Right lobe of liver (tissue), 4 donors: ENCODE measurements at regions not wholly inside any gene's neighbourhood (a gene's known extent, or its start where the extent isn't known, plus 50 kb on each side); places are given as distances from the start of the nearest gene placed in this dataset.

Source experiments
- POLR2A ChIP-seq: fragments of 450-650 bp; IDR thresholded peaks from one replicate; pipeline ENCODE4 v1.6.1; 2017; ENCODE audit warnings: antibody characterized with exemption, mild to moderate bottlenecking
- TF ChIP-seq, protein P1 (sequence below), 4 donors: fragments of 200-600 bp in 3 of 4; fragments of 450-650 bp in 1 of 4; IDR thresholded peaks; one replicate each; pipeline versions ENCODE4 v1.5.1 to v1.8.0; 2016 to 2022; ENCODE audit warnings: antibody characterized with exemption in 4 of 4, mild to moderate bottlenecking in 2 of 4
- donor health status: DM: no; HTN: no; CAD: no.
- donor health status: DM: no; HTN: no; CAD: no.
- donor health status: DM: no; HTN: yes; CAD: no.

DNA sequence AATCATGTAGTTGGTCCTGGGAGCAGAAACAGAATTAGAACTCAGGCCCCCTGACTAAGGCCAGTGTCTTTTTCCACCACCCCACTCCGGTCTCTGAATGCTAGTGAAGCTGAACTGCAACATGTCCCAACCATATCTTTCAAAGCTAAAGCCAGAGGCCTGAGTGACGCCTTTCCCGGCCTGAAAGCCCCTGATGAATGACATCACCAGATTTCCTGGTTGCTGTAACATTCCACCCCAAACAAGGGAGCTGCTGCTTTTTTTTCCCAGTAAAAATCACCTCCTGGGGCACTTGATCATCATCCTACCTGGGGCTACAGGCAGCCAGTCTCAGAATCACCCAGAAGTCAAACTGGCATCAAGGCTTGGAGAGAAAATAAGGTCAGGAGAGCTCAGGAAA is 162.7 kb downstream of the ARL4C start:
- TF ChIP-seq, protein P1, sequence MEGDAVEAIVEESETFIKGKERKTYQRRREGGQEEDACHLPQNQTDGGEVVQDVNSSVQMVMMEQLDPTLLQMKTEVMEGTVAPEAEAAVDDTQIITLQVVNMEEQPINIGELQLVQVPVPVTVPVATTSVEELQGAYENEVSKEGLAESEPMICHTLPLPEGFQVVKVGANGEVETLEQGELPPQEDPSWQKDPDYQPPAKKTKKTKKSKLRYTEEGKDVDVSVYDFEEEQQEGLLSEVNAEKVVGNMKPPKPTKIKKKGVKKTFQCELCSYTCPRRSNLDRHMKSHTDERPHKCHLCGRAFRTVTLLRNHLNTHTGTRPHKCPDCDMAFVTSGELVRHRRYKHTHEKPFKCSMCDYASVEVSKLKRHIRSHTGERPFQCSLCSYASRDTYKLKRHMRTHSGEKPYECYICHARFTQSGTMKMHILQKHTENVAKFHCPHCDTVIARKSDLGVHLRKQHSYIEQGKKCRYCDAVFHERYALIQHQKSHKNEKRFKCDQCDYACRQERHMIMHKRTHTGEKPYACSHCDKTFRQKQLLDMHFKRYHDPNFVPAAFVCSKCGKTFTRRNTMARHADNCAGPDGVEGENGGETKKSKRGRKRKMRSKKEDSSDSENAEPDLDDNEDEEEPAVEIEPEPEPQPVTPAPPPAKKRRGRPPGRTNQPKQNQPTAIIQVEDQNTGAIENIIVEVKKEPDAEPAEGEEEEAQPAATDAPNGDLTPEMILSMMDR (IDR thresholded peaks at IDR 0.05): no peak
- TF ChIP-seq POLR2A: no peak
